Inflammatory macrophage treated with lipopolysaccharide for 1 hour (primary cell): ENCODE measurements at regions not wholly inside any gene's neighbourhood (a gene's known extent, or its start where the extent isn't known, plus 50 kb on each side); places are given as distances from the start of the nearest gene placed in this dataset.
A peak's percentile ranks its signal among the peaks of the same experiment; 100 is the strongest.
"Not testable (repeated sequence)": the region's sequence is repeated elsewhere in the genome, so short reads cannot be mapped to it uniquely, and the experiment has no call there.

Source experiments
- DNase-seq, 2 donors: peaks; one replicate each; pipeline ENCODE4 v3.0.0-alpha.2; 2020 to 2022

DNA sequence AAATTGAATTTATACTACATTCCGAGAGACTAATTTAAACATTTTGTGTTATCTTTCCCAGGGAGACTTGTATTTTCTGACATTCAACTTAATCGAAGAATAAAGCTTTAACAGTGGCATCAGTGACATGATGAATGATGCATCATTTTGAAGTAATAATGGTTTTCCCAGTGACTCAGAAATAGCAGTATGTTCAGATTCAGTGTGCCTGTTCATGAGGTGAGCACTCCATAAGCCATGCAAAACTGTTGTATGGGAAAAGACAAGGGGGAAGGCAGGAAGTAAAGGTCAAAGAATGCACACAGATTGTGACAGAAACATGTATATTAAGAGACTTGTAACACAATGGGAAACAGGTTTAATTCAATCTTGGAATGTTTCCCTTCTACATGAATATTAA, 1348.2 kb upstream of the GJE1 start:
- DNase-seq, result peak; percentile 41 to 54

DNA sequence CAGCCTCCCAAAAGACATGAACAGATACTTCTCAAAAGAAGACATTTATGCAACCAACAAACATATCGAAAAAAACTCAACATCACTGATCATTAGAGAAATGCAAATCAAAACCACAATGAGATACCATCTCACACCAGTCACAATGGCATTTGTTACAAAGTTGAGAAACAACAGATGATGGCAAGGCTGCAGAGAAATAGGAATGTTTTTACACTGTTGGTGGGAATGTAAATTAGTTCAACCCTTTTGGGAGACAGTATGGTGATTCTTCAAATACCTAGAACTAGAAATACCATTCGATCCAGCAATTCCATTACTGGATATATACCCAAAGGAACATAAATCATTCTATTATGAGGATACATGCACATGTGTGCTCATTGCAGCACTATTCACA, 1349.2 kb upstream of the GJE1 start:
- not testable (repeated sequence) for DNase-seq

DNA sequence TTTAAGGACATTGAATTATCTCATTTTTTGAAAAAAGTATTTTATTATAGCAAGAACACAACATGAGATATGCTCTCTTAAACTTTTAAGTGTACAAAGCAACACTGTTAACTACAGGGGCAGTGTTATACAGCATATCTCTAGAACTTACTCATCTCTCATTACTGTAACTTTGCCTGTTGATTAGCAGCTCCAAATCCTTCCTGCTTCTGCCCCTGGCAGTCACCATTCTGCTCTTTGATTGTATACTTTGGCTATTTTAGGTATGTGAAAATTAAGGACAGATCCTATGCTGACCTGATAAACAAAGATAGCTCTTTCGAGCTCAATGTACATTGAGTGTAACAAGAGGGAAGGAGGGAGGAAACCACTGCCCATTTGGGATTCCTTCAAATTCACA, 1349.8 kb upstream of the GJE1 start:
- no peak for DNase-seq

DNA sequence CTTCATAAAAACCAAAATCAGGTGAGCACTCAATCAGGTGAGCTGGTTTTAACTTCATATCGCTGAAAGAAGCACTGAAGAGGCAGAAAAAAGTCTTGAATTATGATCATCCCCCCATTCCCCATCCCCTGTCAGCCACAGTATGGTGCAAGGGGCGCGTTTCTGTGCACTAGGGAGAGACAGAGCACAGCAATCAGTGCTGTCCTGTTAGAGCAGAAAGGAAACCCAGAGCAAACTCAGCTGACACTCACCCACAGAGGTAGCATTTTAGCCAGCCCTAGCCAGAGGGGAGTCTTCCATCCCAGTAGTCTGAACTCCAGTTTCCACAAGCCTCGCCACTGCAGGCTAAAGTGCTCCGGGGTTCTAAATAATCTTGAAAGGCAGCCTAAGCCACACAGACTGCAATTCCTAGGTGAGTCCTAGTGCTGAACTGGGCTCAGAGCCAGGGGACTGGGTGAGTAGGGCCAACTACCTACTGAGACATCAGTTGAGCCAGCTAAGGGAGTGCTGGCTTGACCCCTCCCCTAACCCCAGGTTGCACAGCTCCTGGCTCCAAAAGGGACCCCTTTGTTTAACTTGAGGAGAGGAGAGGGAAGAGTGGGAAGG, 1352.6 kb upstream of the GJE1 start:
- no peak for DNase-seq

GRCh38 chr6:140779341-140779740, 1353.4 kb upstream of the GJE1 start:
- no peak for DNase-seq

DNA sequence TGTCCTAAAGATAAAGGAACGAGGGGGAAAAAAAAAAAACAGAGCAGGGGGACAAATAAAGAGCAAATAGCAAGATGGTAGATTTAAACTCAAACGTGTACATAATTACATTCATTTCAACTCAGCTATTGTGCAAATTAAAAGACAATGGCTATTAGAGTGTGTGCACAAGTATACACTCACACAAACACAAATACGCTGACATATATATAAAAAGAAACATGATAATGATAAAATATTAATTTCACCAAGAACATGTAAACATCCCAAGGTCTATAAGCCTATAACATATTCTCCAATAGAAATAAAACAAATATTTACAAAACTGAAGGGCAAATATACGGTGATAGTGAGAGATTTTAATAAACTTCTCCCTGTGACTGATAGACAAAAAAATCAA, 1354.9 kb upstream of the GJE1 start:
- DNase-seq, result no peak

DNA sequence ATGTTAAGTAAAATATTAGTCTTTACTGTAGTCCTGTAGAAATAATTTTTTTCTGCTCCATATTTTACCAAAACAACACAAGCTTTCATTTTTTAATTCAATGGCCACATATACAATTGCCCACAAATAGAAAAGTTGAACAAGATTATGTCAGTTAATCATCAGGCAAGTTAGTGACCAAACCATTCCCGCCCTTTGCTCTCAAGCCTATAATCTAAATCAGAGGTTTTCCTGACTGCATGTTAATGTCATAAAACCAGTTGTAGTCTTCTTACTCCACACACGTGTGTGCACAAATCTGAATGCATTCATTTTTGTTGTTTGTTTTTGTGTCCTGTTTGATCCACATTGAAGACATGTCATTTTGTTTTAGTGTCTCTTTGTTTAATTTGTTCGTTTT, 1357.7 kb upstream of the GJE1 start:
- no peak for DNase-seq

DNA sequence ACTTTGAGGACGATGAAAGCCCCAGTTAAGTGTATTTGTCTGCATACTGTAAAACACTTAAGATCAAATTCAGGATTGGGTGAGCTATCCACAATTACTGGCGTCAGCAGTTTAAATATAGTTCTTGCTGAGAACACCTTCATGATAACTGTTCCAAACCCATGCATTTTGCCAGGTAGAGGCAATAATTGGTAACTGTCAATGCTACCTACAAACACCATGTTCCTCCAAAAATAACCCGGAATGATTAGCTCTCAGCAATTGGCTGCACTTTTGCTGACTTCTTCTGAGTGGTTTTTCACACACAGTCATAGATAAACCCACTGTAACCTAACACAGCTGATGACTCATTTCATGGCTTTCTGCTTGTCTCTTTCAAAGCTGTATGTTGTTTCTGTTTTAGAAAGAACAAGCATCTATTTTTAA, 1358.6 kb upstream of the GJE1 start:
- no peak for DNase-seq

GRCh38 chr6:140773276-140773675, 1359.4 kb upstream of the GJE1 start:
- DNase-seq, result no peak

- no peak for DNase-seq
Measured at GRCh38 chr6:140772576-140772975, 1360.1 kb upstream of the GJE1 start.

DNA sequence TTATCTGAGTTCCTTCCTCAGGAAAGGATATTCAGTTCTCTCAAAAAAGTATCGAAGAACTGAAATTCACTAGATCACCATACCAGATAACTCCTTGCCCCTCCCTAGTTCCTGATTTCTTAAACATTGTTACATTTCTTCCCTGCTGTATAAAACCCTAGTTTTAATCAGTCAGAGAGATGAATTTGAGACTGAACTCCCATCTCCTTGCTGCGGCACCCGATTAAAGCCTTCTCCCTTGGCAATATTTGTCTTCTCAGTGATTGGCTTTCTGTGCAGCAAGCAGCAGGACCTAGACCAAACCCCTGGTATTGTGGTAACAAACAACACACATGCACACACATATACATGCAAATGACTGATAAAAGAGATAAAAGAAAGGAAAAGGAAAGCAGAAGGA, 1364.6 kb upstream of the GJE1 start:
- no peak for DNase-seq

DNA sequence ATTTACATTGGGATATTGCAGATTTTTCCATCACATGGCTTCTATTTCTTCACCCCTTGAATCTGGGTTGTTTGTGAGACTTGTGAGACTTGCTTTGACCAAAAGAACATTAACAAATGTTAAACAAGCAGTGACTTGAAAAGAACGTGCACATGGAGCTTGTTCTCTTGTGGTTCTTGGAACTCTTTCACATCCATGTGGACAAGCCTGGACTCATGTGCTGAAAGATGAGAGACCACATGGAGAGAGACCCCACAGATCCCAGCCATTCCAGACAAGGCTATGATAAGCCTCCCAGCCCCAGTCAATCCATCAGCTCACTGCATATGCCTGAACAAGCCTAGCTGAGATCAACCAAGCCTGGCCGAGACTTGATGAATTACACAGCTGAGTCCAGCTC, 1365.7 kb upstream of the GJE1 start:
- DNase-seq, result no peak

- no peak for DNase-seq
Measured at GRCh38 chr6:140758169-140758877, 1374.4 kb upstream of the GJE1 start.

DNA sequence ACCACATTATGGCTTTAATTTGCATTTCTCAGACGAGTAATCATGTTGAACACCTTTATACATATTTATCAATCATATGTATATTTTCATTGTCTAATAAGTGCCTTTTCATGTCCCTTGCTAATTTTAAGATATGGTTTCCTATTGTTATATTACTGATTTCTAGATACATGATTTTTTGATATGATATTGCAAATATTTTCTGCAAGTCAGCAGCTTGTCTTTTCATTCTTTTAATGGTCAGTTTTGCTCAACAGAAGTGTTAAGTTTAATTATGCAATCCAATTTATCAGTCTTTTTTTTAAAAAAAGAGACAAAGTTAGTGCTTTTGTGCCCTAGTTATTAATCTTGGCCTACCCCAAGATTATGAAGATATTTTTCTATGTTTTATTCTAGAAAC, 1377.8 kb upstream of the CITED2 start:
- no peak for DNase-seq

DNA sequence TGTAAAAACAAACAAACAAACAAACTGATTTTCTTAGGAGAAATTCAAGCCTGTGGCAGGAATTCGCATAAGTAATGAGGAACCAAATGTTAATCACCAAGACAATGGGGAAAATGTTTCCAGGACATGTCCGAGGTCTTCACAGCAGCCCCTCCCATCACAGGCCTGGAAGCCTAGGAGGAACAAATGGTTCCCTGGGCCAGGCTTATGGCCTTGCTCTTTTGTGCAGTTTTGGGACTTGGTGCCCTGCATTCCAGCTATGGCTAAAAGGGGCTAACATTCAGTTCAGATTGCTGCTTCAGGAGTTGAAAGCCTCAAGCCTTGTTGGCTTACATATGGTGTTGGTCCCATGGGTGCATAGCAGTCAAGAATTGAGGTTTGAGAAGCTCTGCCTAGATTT, 1372.7 kb upstream of the CITED2 start:
- DNase-seq, result no peak

GRCh38 chr6:140744659-140745320, 1370.3 kb upstream of the CITED2 start:
- DNase-seq, result no peak

GRCh38 chr6:140736231-140736630, 1361.8 kb upstream of the CITED2 start:
- DNase-seq, result no peak

GRCh38 chr6:140732991-140733390, 1358.5 kb upstream of the CITED2 start:
- no peak for DNase-seq

- DNase-seq, result no peak
Measured at GRCh38 chr6:140732155-140732554, 1357.7 kb upstream of the CITED2 start.

DNA sequence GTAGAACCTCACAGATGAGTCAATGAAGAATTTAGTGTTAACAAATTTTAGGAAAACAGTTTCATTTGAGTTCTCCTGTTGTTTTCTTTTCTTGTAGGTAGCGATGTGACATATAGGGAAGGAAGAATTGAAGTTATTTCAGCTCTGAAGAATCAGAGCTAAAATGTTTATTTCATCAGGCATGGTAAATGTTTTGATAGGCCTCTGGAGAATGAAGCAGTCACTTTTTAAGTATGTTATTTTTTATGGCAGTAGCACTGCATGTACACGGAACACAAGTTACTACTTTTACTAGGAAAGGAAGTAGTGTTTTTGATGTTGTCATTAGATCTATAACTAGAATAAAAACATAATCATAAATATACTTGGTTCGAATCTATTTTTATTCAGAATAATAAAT, 1357.3 kb upstream of the CITED2 start:
- DNase-seq, result no peak

DNA sequence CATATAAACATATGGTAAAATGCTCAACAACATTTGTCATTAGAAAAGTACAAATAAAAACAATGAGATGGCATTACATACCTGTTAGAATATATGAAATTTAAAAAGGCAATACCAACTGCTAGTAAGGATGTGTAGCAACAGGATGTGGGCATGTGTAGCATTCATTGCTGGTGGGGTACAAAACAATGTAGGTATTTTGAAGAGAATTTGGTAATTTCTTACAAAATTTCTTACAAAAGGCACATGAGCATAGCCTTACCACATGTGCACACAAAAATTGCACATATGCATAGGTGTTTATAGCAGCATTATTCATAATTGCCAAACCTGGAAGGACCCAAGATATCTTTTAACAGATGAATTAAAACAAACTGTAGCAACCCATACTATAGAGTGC, 1355.1 kb upstream of the CITED2 start:
- DNase-seq, result no peak

DNA sequence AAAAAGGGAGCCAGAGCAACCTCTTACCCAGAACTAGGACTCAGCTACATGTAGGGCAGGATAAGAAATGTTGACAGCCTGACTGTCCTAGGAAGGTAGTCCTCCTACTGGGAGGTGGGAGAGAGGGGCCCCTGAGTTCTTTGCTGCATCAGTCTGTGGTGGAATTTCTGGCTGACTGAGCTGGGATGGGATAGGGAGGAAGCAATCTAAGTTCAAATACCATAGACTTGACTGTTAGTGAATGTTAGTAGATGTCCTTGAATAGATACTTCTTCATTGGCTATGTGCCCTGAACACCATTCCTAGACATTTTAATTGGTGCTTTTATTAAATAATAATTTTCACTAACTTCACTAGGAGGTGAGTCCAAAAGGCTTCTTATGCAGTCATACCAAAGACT, 1343.6 kb upstream of the CITED2 start:
- no peak for DNase-seq

GRCh38 chr6:140713495-140713894, 1339.0 kb upstream of the CITED2 start:
- DNase-seq, result peak in 1 of 2 donors; percentile 1

GRCh38 chr6:140711019-140711613, 1336.7 kb upstream of the CITED2 start:
- DNase-seq, result no peak
